Progenitor cell of endocrine pancreas (in vitro differentiated cells): ENCODE measurements at regions not wholly inside any gene's neighbourhood (a gene's known extent, or its start where the extent isn't known, plus 50 kb on each side); places are given as distances from the start of the nearest gene placed in this dataset.

Experiments used
- DNase-seq: peaks from one replicate; pipeline ENCODE4 v3.0.0; 2021; ENCODE audit warnings: low spot score; ENCODE audit not compliant: unreplicated experiment
- H3K27ac Mint-ChIP-seq: 2 replicates; pipeline ENCODE4 v1.8.0; 2021; ENCODE audit warnings: mild to moderate bottlenecking, moderate library complexity, mixed read lengths
- H3K27me3 Mint-ChIP-seq: 2 replicates; pipeline ENCODE4 v1.8.0; 2021; ENCODE audit warnings: mixed read lengths
- H3K36me3 Mint-ChIP-seq: 2 replicates; pipeline ENCODE4 v1.8.0; 2022; ENCODE audit warnings: mixed read lengths; ENCODE audit not compliant: insufficient read depth
- H3K4me1 Mint-ChIP-seq: 2 replicates; pipeline ENCODE4 v1.8.0; 2021; ENCODE audit warnings: low read depth, mixed read lengths
- H3K4me3 Mint-ChIP-seq: 2 replicates; pipeline ENCODE4 v1.8.0; 2021; ENCODE audit warnings: low read depth, mild to moderate bottlenecking, moderate library complexity, mixed read lengths
- H3K9me3 Mint-ChIP-seq: 2 replicates; pipeline ENCODE4 v1.8.0; 2021; ENCODE audit warnings: low read depth, mixed read lengths
- CTCF ChIP-seq: fragments of 200-600 bp; sonication (generic); IDR thresholded peaks from one replicate; pipeline ENCODE4 v1.5.0; 2021; ENCODE audit warnings: antibody characterized with exemption, mild to moderate bottlenecking; ENCODE audit not compliant: unreplicated experiment

GRCh38 chr19:30159636-30160035 is 212.5 kb upstream of the ZNF536 start:
- no peaks in the 10 kb centered on the region for H3K9me3 Mint-ChIP-seq
- no peak for TF ChIP-seq CTCF
- no peak overlapping the region for H3K4me3 Mint-ChIP-seq
- no peak for DNase-seq
- H3K27me3 Mint-ChIP-seq: peaks cover 23% of the 10 kb centered on the region
- H3K36me3 Mint-ChIP-seq: no peaks in the 10 kb centered on the region
- no peak overlapping the region for H3K27ac Mint-ChIP-seq
- H3K4me1 Mint-ChIP-seq: no peaks in the 10 kb centered on the region

DNA sequence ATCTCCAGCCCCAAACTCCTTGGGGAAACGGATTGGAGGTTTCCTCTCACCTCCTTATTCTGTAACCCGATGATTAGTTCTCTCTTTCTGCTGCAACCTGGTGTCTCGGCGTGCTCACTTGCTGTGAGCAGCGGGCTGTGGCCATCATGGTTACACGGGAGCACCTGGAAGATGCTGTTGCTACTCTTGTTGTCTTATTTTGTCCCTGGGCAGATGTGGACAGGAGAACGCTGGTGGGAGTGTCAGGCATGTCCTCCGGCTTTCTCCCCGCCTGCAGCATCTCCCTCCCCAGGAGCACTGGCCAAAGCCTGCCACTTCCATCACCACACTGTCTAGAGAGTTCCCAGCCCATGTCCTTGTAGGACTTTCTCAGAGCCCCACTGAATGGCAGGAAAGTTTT is 211.8 kb upstream of the ZNF536 start:
- H3K27ac Mint-ChIP-seq: no peak overlapping the region
- H3K4me3 Mint-ChIP-seq: no peak overlapping the region
- no peak for DNase-seq
- no peaks in the 10 kb centered on the region for H3K4me1 Mint-ChIP-seq
- no peaks in the 10 kb centered on the region for H3K9me3 Mint-ChIP-seq
- H3K36me3 Mint-ChIP-seq: no peaks in the 10 kb centered on the region
- peaks cover 21% of the 10 kb centered on the region for H3K27me3 Mint-ChIP-seq
- TF ChIP-seq CTCF: no peak

DNA sequence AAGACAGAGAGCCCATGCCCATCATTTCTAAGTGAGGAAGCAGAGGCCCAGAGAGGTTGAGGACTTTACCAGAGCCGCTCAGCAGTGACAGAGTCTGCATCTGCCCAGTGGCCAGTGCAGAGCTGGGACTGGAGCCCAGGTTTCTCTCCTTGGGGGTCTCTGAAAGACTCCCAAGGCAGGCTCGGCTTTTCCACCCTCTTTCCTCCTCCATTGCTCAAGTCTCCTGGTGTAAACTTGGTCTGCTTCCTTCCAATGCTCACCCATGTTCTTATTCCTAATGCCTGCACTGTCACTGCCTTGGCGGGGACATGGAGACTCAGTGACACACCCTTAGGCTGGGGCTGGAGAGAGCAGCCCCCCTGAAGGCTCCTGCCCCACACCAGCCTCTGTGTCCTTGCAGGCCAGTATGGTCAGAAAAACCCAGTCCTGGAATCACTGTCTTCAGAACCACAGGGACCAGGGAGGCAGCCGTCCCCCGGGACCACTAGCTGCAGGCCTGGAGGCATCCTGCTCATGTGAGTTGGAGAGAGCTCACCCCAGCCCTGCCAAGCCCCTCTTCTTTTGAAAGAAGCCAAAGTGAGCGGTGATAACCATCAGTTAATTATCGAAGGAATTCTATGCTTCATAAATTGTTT is 211.0 kb upstream of the ZNF536 start:
- no peaks in the 10 kb centered on the region for H3K36me3 Mint-ChIP-seq
- H3K4me1 Mint-ChIP-seq: no peaks in the 10 kb centered on the region
- peaks cover 17% of the 10 kb centered on the region for H3K27me3 Mint-ChIP-seq
- no peak for DNase-seq
- H3K4me3 Mint-ChIP-seq: no peak overlapping the region
- no peak overlapping the region for H3K27ac Mint-ChIP-seq
- no peaks in the 10 kb centered on the region for H3K9me3 Mint-ChIP-seq
- TF ChIP-seq CTCF: no peak

GRCh38 chr19:30161770-30162169 is 210.4 kb upstream of the ZNF536 start:
- no peak overlapping the region for H3K27ac Mint-ChIP-seq
- no peaks in the 10 kb centered on the region for H3K4me1 Mint-ChIP-seq
- no peaks in the 10 kb centered on the region for H3K36me3 Mint-ChIP-seq
- no peak for DNase-seq
- TF ChIP-seq CTCF: no peak
- H3K4me3 Mint-ChIP-seq: no peak overlapping the region
- H3K27me3 Mint-ChIP-seq: peaks cover 15% of the 10 kb centered on the region
- no peaks in the 10 kb centered on the region for H3K9me3 Mint-ChIP-seq

DNA sequence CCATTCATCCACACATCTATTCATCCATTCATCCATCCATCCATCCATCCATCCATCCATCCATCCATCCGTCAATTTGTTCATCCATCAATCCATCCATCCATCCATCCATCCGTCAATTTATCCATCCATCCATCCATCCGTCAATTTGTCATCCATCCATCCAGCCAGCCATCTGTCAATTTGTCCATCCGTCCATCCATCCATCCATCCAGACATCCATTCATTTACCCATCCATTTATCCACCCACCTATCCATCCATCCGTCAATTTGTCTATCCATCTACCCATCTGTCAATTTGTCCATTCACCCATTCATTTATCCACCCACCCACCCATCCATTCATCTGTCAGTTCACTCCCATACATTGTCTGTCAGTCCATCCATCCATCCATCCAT is 209.5 kb upstream of the ZNF536 start:
- Mint-ChIP-seq H3K4me1 (no peaks in the 10 kb centered on the region), H3K36me3 (no peaks in the 10 kb centered on the region), H3K27me3 (peaks cover 15% of the 10 kb centered on the region), H3K4me3 (no peak overlapping the region), H3K9me3 (no peaks in the 10 kb centered on the region), H3K27ac (no peak overlapping the region)
- DNase-seq: no peak
- TF ChIP-seq CTCF: no peak
